ENCODE measurements at regions not wholly inside any gene's neighbourhood (a gene's known extent, or its start where the extent isn't known, plus 50 kb on each side); places are given as distances from the start of the nearest gene placed in this dataset.
"Not testable (repeated sequence)": the region's sequence is repeated elsewhere in the genome, so short reads cannot be mapped to it uniquely, and the experiment has no call there.

DNA sequence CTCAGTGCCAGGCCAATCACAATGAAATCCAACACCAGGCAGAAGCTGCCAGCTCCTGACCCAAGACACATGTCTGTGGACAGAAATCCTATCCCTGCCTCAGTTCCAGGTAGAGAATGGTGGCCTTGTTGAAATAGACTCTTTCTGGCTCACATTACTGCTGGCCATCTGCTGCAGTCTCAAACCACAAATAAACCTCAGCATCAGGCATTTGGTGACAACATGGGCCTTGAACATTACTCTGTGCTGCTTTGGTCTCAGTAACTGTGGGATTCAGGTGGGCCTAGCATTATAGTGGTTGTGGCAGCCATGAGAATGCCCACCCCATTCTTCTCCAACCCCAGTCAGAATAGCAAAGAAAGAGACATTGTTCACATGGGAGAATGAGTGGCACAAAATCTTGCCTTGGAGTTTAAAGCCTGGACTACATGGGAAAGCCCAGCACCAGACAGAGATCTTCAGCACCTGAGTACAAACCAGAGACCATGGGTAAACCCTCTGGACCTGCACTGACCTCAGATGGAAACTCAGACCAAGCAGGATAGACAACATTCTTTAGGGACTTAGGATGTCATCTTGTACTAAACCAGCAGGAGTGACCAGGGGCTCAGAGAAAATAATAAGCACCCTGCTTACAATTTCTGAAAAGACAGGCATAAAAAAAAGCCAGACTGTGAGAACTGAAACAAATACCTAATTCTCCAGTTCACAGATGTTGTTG is 50.4 kb upstream of the TRAM1L1 start:
- DNase-seq = no peak

DNA sequence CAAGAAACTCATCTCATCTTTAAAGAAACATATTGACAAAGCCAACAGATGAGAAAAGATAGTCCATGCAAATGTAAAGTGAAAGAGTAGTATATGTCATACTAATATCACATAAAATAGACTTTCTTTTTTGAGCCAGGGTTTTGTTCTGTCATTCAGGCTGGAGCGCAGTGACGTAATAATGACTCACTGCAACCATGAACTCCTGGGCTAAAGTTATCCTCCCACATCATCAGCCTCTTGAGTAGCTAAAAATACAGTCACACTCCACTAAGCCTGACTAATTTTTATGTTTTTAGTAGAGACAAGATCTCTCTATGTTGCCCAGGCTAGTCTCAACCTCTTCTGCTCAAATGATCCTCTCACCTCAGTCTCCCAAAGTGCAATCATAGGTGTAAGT is 51.8 kb upstream of the TRAM1L1 start:
- DNase-seq = no peak

DNA sequence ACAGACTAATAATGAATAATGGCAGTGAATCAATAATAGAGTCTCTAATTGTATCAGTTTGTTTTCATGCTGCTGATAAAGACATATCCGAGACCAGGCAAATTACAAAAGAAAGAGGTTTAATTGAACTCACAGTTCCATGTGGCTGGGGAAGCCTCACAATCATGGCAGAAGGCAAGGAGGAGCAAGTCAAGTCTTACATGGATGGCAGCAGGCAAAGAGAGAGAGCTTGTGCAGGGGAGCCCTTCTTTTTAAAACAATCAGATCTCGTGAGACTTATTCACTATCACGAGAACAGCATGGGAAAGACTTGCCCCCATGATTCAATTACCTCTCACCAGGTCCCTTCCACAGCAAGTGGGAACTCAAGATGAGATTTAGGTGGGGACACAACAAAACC is 53.4 kb upstream of the TRAM1L1 start:
- not testable (repeated sequence) for DNase-seq

DNA sequence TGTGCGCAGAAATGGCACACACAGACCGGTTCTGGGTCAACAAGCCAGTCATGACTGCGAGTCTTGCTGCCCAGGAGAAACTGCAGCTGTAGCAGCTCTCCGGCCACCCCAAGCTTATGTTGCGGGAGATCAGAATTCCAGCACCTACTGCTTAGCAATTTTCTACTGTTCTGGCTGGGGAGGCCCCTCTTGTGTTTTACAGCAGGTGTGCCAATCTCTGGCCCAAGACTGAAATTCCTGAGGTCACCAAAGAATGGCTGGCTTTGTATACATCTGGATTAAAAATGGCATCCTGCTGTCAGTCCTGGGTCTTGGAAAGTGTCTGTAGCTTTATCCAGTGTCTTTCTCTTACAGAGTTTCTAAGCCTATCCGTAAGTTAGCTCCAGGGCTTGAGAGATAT is 68.9 kb upstream of the TRAM1L1 start:
- no peak for DNase-seq

DNA sequence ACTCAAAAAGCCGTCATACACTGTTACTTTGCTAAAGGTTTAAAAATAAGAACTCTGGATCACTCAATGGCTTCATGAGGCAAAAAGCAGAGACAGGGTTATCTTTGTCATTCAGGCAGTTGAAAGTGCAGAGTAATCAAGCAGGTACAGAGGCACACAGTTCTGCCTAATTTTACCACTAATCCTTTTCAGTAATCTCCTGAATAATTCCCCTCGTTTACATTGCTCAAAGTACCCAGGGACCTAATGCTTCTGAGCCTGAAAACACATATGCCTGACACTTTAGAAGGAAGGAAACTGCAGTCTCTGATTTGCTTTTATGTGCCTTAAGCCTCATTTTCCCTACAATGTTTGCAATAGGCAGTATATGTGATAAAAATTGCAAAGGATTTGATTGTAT is 71.4 kb upstream of the TRAM1L1 start:
- DNase-seq = no peak

DNA sequence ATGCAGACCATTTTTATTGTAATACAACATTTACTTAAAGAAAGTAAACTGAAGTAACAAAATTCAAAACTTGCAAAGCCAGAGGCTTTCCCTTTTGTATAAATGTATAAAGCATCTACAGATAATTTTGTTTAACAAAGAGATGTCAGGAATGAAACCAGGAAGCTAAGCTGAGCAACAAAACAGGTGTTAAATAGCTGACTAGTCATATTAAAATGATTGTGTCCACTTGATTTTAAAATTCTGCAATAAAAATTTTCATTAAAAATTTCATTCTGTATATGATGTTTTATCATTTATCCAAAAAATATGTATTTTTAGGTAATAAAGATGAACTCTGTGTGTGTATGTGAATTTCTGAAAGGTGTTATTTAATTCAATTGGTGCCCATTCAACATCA is 72.0 kb upstream of the TRAM1L1 start:
- DNase-seq = no peak

DNA sequence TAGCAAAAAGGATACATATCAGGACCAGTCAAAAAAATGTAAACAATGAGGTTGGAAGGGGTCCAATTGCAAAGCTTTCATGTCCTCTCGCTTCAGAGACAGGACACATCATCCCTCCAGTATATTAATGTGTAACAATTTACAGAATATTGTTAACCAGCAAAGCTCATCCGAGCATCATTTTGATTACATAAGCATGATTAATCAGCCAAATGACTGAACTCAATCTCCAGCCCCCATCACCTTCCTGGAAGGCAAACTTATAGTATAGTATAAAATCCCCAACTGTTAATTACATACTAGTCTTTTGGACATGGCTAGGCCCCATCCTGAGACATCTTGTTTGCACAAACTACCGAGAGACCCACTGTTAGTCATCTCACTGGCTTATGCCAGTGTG is 77.6 kb upstream of the TRAM1L1 start:
- no peak for DNase-seq

DNA sequence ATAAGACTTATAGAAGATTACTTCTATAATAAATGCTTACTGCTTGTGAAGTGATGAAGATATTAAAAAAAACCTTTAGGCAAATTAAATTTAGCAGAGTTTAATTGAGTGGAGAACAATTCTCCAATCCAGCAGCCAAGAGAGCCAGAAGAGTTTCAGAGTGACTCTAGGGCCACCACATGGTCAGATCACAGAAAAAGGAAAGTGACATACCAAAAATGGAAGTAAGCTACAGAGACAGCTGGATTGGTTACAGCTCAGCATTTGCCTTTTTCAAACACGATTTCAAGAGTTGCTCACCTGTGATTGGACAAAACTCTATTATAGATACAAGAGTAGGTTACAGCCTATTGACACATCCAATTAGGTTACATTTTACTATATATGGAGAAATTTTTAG is 79.0 kb upstream of the TRAM1L1 start:
- no peak for DNase-seq

DNA sequence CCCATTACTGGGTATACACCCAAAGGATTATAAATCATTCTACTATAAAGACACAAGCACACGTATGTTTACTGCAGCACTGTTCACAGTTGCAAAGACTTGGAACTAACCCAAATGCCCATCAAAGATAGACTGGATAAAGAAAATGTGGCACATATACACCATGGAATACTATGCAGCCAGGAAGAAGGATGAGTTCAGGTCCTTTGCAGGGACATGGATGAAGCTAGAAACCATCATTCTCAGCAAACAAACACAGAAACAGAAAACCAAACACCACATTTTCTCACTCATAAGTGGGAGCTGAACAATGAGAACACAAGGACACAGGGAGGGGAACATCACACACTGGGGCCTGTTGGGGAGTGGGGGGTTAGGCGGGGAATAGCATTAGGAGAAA is 90.0 kb upstream of the TRAM1L1 start:
- not testable (repeated sequence) for DNase-seq

DNA sequence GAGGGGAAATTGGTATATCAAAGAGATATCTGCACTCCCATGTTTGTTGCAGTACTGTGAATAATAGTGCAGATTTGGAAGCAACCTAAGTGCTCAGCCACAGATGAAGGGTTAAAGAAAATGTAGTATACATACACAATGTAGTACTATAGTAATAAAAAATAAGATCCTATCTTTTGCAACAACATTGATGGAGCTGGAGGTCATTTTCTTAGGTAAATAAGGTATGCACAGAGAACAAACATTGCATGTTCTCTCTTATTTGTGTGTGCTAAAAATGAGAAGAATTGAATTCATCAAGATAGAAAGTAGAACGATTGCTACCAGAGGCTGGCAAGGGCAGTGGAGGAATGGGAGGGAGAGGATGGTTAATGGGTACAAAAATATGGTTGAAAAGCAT is 117.9 kb upstream of the TRAM1L1 start:
- DNase-seq = no peak

DNA sequence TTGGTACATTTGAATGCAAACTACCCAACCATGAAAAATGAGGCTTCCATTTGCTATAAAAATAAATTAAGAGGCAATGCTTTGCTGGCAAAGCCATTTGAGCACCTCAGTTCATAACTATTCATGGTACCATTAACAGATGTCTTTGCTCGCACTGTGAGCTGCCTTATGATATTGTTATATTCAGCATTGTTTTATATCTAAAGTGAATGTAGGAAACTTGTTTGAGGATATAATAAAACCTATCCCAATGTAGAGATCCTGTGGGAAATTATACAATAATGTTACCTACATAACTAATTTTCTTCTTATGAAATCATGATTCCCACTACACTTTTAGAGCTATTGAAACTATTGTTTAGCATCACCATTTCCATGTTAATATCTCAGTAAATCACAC is 125.2 kb upstream of the TRAM1L1 start:
- DNase-seq = no peak

DNA sequence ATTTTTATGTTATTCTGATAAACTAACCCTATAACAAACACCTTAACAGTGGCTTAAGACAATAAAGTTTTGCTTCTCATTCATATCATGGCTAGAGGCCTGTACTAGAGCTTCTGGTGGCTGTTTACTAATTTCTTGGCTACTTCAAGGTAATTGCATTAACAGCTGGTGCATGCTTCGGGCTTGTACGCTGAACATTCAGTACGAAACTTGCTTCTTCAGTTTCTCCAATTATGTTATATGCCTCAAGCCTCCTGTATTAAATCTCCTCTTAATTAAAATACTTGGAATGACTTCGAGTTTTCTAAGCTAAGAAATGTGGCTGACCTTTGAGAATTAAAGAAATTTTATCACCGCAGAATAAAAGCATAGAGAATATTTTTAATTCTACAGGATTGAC is 138.9 kb upstream of the TRAM1L1 start:
- no peak for DNase-seq

DNA sequence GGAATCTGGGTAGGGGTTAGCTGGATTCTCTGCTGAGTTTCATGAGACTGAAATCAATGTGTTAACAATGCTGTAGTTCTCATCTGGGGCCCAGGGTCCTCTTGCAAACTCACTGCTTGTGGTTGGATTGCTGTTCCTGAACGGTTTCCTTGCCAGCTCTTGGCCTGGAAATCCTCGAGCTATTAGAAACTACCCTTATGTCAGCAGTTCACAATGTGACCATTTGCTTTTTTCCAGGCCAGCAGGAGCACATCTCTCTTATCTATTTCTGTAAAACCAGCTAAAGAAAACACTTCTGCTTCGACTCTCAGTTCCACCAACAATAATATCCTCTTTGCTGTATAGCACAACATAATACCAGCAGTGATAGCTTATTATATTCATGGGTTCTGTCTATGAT is 140.1 kb upstream of the TRAM1L1 start:
- no peak for DNase-seq

DNA sequence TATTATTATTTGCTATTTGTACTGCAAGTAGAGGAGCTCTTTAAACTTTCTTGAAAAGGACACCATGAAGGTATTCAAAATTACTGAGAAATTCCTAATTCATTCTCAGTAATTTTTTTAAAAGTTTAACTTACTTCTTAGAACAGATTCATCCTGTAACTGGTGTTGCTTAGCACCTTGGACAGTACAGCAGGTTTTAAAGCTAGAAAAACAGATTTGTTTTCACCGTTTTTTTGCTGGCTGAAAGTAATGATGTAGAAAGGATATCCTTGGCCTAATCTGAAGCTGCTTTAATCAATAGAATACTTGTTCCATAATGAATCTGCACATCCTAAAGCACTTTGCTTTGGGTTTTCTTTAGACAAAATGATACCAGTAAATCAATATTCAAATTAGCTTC is 142.5 kb upstream of the TRAM1L1 start:
- DNase-seq = no peak

DNA sequence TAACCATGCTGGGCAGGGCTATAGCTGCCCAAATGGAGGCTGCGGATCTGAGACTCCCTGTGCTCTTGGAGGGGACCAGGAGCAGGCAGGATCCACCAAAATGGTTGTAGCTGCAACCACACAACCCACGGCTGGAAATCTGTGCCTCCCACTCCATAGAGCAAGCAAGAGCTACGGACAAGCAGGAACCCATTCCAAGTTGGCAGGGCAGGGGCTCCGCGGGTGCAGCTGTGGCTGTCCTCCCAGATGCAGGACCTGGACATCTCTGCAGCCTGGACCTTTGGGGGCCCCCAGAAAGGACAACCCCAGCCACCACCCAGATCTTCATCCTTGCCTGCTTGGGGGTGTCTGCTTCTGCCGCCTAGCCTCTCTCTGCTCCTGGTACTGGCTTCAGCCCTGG is 154.1 kb upstream of the TRAM1L1 start:
- no peak for DNase-seq

DNA sequence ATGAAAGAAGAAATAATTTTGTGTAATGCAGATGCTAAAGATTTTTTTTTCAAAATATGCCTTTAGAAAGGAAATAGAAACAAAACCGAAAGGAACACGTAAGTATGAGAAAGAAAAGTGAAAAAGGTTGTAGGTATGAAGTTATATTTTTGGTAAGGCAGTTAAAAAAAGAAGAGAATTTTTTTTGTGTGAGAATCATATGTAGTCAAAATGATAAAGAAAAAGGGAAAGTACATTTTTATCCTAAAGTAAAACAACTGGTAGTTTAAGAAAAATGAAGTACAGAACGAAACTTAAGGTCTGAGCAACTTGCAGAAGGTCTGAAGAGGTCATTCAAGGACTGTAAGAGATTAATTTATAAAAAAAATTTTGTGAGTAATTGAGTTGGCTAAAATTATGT is 164.0 kb upstream of the TRAM1L1 start:
- no peak for DNase-seq

DNA sequence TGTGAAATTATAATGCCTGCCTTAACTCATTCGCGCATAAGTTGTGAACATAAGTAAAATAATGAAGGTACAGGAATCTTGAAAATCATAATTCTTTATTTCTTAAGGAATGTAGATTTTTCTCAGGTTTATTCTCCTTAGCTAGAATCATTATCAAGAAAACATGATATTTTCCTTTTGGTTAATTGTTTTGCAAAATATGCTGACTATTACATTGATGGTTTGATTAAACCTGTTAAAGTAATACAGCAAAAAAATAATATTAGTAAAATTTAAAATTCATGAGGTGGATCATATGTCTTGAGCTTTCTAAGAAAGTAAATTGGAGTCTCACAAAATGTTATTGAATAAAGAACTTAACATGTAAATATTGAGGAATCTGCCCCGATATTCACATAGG is 178.7 kb upstream of the TRAM1L1 start:
- no peak for DNase-seq

DNA sequence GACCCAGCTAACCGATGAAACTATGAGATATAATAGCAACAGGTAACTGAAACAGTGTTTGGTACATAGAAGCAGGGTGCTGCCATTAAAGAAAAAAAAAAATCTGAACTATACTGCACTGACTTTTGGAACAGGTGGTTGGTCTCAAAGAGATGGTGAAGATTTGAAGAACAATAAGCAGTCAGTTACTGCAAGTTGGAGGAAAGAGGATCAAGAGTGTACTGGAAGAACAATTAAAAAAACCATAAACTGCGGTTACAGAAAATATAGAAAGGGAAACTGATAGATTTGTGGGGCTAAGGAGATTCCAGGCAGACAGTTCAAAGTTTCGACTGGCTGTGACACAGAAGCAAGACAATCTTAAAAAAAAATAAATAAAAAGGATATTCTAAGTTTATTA is 181.9 kb upstream of the TRAM1L1 start:
- DNase-seq = no peak

DNA sequence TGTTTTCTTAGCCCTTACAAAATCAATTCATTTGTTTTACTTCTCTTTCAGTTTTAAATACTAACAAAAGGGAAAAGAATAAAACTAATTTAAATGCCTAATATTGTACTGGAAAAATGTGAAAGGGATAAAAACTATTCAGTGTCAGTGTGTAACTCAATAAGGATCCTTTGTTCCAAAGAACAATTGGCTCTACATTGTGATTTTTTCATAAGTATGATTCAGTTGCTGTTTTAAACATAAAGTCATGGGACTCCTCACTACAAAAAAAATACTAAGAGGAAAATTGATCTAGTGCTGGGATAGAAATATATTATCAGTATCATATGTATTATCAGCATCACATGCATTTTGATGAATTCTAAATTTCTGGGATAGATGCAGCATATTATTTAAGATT is 199.4 kb upstream of the TRAM1L1 start:
- no peak for DNase-seq

DNA sequence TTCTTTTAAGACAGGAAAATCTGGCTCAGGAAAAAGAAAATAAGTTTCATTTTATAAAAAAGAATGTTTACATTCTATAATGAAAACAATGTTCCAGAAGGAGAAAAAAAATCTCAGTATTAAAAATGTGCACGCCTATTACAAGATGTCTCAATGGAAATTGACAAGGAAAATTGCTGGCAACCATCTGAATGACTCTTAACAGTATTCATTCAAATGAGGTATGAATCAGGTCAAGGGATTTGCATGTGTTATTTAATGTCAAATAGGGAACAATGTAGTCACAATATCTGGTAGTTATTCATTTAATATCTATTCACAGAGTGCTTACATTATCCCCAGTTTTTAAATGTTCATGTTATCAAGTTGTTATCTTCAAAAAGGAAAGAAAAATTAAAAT is 208.4 kb upstream of the TRAM1L1 start:
- no peak for DNase-seq

DNA sequence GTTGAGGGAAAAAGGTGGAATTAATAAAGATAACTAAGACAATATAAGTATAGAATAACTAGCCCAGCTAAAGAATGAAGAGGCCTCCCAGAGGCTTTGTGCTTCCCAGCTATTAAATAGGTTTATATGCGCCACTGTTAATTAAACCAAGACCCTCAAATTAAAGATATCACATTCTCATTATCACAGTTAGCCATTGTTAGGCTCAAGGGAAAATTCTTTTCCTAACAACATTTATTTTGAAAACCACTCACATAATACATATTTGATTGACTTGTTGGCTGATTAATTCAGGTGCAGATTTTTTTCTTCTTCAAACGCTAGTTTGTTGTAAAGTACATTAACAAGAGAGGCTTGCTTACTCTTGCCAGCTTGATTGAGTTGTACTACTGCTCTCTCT is 216.8 kb upstream of the TRAM1L1 start:
- DNase-seq = no peak

DNA sequence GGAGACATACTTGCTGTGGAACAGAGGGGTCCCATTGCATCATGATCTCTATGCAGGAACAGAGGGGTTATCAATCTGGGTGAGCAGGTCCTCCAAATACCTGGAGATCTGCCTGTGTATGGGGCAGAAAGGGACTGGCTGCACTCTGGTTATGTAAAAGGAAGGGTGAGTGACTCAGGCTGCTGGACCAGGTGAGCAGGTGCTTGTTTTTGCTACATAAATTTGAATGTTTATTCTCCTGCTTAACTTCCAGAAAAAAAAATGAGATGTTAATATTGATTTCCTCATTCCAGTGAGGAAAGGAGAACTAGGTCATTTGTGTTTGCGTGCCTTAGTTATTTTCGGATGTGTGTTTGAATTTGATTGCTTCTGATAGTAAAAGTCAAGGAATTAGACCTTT is 225.8 kb upstream of the TRAM1L1 start:
- DNase-seq = no peak

DNA sequence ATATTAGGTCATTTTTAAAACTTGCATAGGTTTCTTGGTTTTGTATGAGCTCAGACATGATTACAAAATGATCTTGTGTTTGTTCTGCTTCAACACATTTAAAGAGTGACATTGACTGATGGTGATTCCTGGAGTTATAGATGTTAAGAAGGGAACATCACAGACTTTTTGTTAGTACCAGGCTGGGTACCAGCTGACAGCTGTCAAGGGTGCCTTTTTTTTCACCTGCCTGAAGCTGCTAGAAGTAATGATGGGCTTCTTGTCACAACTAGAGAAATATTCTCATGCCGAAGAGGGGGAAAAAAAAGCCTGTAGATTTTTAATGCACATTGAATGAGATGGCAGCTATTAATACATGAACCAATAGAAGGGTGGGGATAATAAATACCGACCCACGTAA is 226.6 kb upstream of the TRAM1L1 start:
- no peak for DNase-seq

DNA sequence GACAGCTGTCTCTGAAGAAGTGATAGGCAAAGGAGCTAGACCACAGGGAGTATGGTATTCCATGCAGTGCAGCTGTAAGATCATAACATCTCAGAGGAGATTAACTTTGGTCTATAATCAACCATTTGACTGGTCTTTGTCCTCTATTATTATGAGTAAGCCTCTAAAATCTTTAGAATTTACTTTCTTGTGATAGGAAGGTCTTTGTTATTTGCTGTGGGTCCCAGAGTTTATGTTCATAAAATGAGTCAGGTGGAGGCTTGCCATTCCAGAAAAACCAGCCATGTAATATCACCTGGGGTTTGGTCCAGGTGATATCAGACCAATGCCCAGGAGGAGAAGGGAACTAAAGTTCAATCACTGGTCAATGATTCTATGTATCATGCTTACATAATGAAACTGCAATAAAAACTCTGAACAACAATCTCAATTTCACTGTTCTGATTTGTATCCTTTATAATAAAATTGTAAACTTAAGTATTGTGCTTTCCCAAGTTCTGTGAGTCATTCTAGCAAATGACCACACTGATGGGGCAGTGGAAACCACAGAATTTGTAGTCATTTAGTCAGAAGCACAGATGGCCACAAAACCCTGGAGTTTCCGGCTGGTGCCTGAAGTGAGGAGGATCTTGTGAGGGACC is 239.6 kb upstream of the TRAM1L1 start:
- DNase-seq = no peak

DNA sequence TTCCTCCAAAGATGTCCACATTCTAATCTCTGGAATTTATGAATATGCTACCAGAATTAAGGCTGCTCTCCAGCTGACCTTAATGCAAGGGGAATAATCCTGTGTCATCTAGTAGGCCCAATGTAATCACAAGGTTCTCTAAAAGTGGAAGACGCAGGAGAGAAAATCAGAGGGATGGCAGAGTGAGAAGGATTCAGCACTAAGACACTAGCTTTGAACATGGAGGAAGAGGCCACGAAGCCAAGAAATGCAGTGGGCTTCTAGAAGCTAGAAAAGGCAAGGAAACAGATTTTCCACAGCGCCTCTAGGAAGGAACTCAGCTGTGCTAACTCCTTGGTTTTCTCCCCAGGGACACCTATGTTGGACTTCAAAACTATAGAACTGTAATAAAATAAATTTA is 240.7 kb upstream of the TRAM1L1 start:
- no peak for DNase-seq

All from DMS153 (cell line).